ENCODE measurements at regions not wholly inside any gene's neighbourhood (a gene's known extent, or its start where the extent isn't known, plus 50 kb on each side); places are given as distances from the start of the nearest gene placed in this dataset.
"Not testable (repeated sequence)": the region's sequence is repeated elsewhere in the genome, so short reads cannot be mapped to it uniquely, and the experiment has no call there.

- no peak for DNase-seq
Measured at GRCh38 chr1:148385371-148386030, 97.6 kb downstream of the PPIAL4G start.

GRCh38 chr1:148383966-148384365, 99.1 kb downstream of the PPIAL4G start:
- no peak for DNase-seq

- DNase-seq: no peak
Measured at GRCh38 chr1:148379697-148380096, 103.4 kb downstream of the PPIAL4G start.

- no peak for DNase-seq
Measured at GRCh38 chr1:148379170-148379500, 104.0 kb downstream of the PPIAL4G start.

- not testable (repeated sequence) for DNase-seq
Measured at GRCh38 chr1:148377992-148378391, 105.1 kb downstream of the PPIAL4G start.

- DNase-seq: not testable (repeated sequence)
Measured at GRCh38 chr1:148377045-148377444, 106.1 kb downstream of the PPIAL4G start.

- DNase-seq: no peak
Measured at GRCh38 chr1:148374101-148374500, 109.0 kb downstream of the PPIAL4G start.

- DNase-seq: no peak
Measured at GRCh38 chr1:148373192-148373925, 109.7 kb downstream of the PPIAL4G start.

GRCh38 chr1:148372731-148373130, 110.4 kb downstream of the PPIAL4G start:
- no peak for DNase-seq

GRCh38 chr1:148372051-148372726, 110.9 kb downstream of the PPIAL4G start:
- not testable (repeated sequence) for DNase-seq

- DNase-seq: peak; percentile 9
Measured at GRCh38 chr1:148371551-148371994, 111.5 kb downstream of the PPIAL4G start.

GRCh38 chr1:148370661-148371060, 112.4 kb downstream of the PPIAL4G start:
- not testable (repeated sequence) for DNase-seq

GRCh38 chr1:148367596-148367995, 115.5 kb downstream of the PPIAL4G start:
- no peak for DNase-seq

- DNase-seq: not testable (repeated sequence)
Measured at GRCh38 chr1:148366136-148366753, 116.9 kb downstream of the PPIAL4G start.

GRCh38 chr1:148365151-148365550, 118.0 kb downstream of the PPIAL4G start:
- DNase-seq: not testable (repeated sequence)

- DNase-seq: not testable (repeated sequence)
Measured at GRCh38 chr1:148363979-148364378, 119.1 kb downstream of the PPIAL4G start.

GRCh38 chr1:148363439-148363810, 119.7 kb downstream of the PPIAL4G start:
- no peak for DNase-seq

- DNase-seq: no peak
Measured at GRCh38 chr1:148362626-148363438, 120.3 kb downstream of the PPIAL4G start.

- no peak for DNase-seq
Measured at GRCh38 chr1:148362216-148362611, 120.9 kb downstream of the PPIAL4G start.

- DNase-seq: not testable (repeated sequence)
Measured at GRCh38 chr1:148361427-148362215, 121.5 kb downstream of the PPIAL4G start.

- no peak for DNase-seq
Measured at GRCh38 chr1:148357037-148357436, 126.1 kb downstream of the PPIAL4G start.

GRCh38 chr1:148355976-148356375, 127.1 kb downstream of the PPIAL4G start:
- DNase-seq: no peak
